H1 (cell line): ENCODE measurements at regions not wholly inside any gene's neighbourhood (a gene's known extent, or its start where the extent isn't known, plus 50 kb on each side); places are given as distances from the start of the nearest gene placed in this dataset.

Experiments used
- CTCF ChIA-PET: fragments of 300-600 bp; sonication (Branson Sonifier 250); formaldehyde crosslinking; loops from one replicate; lab custom pipeline; 2021; ENCODE audit not compliant: partially characterized antibody; lab: Charles Lee
- POLR2A ChIA-PET: fragments of 300-600 bp; sonication (Branson Sonifier 250); formaldehyde crosslinking; loops from one replicate; lab custom pipeline; 2021; ENCODE audit warnings: inconsistent platforms; ENCODE audit not compliant: partially characterized antibody; lab: Charles Lee
- DNase-seq, 2 experiments: peaks; one replicate each; pipeline versions ENCODE4 v3.0.0 to v3.0.0-alpha.2; 2010 to 2022; ENCODE audit warnings: low spot score in 2 of 2, low read depth in 1 of 2, mixed read lengths in 1 of 2
- FAIRE-seq: peaks from 2 replicates; lab custom pipeline; 2011; peaks lifted over from hg19 to GRCh38; lab: Jason Lieb, UNC
- H2AFZ ChIP-seq: 2 replicates; pipeline ENCODE4 v1.8.1; 2012; ENCODE audit warnings: low read length, inconsistent platforms
- H2AK5ac ChIP-seq: 2 replicates; pipeline ENCODE4 v1.6.1; 2013; ENCODE audit warnings: low read depth, low read length
- H2BK120ac ChIP-seq: replicated peaks from 2 replicates; pipeline ENCODE3; 2013; ENCODE audit warnings: low read depth, low read length, inconsistent platforms
- H2BK12ac ChIP-seq: 2 replicates; pipeline ENCODE4 v1.6.1; 2013; ENCODE audit warnings: low read depth, low read length
- H2BK15ac ChIP-seq: 2 replicates; pipeline ENCODE4 v1.6.1; 2013; ENCODE audit warnings: low read length
- H2BK20ac ChIP-seq: 2 replicates; pipeline ENCODE4 v1.6.1; 2013; ENCODE audit warnings: low read length
- H2BK5ac ChIP-seq: 2 replicates; pipeline ENCODE4 v1.6.1; 2013; ENCODE audit warnings: low read depth, low read length
- H3K14ac ChIP-seq: 2 replicates; pipeline ENCODE4 v1.6.1; 2013; ENCODE audit warnings: inconsistent platforms; ENCODE audit not compliant: insufficient read length
- H3K18ac ChIP-seq: 2 replicates; pipeline ENCODE4 v1.6.1; 2013; ENCODE audit warnings: low read length; ENCODE audit errors: extremely low read depth
- H3K23ac ChIP-seq: 2 replicates; pipeline ENCODE4 v1.6.1; 2013; ENCODE audit warnings: inconsistent platforms; ENCODE audit not compliant: insufficient read length
- H3K23me2 ChIP-seq: 2 replicates; pipeline ENCODE4 v1.6.1; 2013; ENCODE audit warnings: low read depth, low read length
- H3K27ac ChIP-seq: 2 replicates; pipeline ENCODE4 v1.6.1; 2011; ENCODE audit warnings: low read depth, low read length, inconsistent platforms
- H3K27me3 ChIP-seq, 4 experiments: replicated peaks in 1 of 4; 1 replicate in 1 of 4; 2 replicates in 3 of 4; pipeline versions ENCODE4 v1.6.1 to v1.8.1; 2011 to 2013; ENCODE audit warnings: low read length in 3 of 4, mild to moderate bottlenecking in 3 of 4, inconsistent platforms in 2 of 4, mixed read lengths in 2 of 4, moderate library complexity in 1 of 4; ENCODE audit not compliant: control insufficient read depth in 3 of 4, insufficient read depth in 3 of 4; ENCODE audit errors: extremely low read depth in 1 of 4
- H3K36me3 ChIP-seq, 4 experiments: 2 replicates each; pipeline versions ENCODE4 v1.6.1 to v1.8.1; 2011 to 2013; ENCODE audit warnings: mild to moderate bottlenecking in 4 of 4, low read length in 3 of 4, moderate library complexity in 2 of 4, control low read depth in 1 of 4, inconsistent platforms in 1 of 4; ENCODE audit not compliant: insufficient read depth in 4 of 4, control insufficient read depth in 2 of 4
- H3K4ac ChIP-seq: replicated peaks from 2 replicates; pipeline ENCODE3; 2013; ENCODE audit warnings: low read length, low read depth, mixed read lengths, inconsistent platforms; ENCODE audit not compliant: insufficient read length
- H3K4me1 ChIP-seq, 4 experiments: replicated peaks in 1 of 4; 1 replicate in 1 of 4; 2 replicates in 3 of 4; pipeline versions ENCODE4 v1.6.1 to v1.8.1; 2011 to 2013; ENCODE audit warnings: low read length in 3 of 4, inconsistent platforms in 2 of 4, mixed read lengths in 1 of 4; ENCODE audit not compliant: insufficient read depth in 4 of 4, control insufficient read depth in 3 of 4
- H3K4me2 ChIP-seq, 2 experiments: 2 replicates each; pipeline versions ENCODE4 v1.6.1 to v1.8.1; 2011 to 2013; ENCODE audit warnings: low read depth in 2 of 2, low read length in 2 of 2, control low read depth in 1 of 2, inconsistent platforms in 1 of 2, mild to moderate bottlenecking in 1 of 2; ENCODE audit not compliant: insufficient read depth in 1 of 2
- H3K4me3 ChIP-seq, 4 experiments: fragments of 200-600, 300-600 bp in 1 of 4; sonication (generic), shearing (Covaris generic), sonication (Bioruptor Twin) in 1 of 4; 2 replicates each; pipeline versions ENCODE4 v1.5.1 to v1.8.1; 2011 to 2016; ENCODE audit warnings: low read length in 4 of 4, low read depth in 3 of 4, control low read depth in 2 of 4, inconsistent platforms in 2 of 4, mild to moderate bottlenecking in 2 of 4, mixed read lengths in 1 of 4, moderate library complexity in 1 of 4; ENCODE audit not compliant: insufficient read depth in 2 of 4; ENCODE audit errors: extremely low read depth in 1 of 4
- H3K56ac ChIP-seq: replicated peaks from 2 replicates; pipeline ENCODE3; 2013; ENCODE audit warnings: low read depth, mild to moderate bottlenecking, mixed read lengths, low read length, inconsistent platforms; ENCODE audit not compliant: insufficient read length
- H3K79me1 ChIP-seq: 2 replicates; pipeline ENCODE4 v1.6.1; 2013; ENCODE audit warnings: low read depth, low read length, control low read depth
- H3K79me2 ChIP-seq, 2 experiments: 2 replicates each; pipeline versions ENCODE4 v1.6.1 to v1.8.1; 2012 to 2013; ENCODE audit warnings: low read length in 2 of 2, mild to moderate bottlenecking in 2 of 2, inconsistent platforms in 1 of 2; ENCODE audit not compliant: insufficient read depth in 2 of 2, control insufficient read depth in 1 of 2
- H3K9ac ChIP-seq, 4 experiments: replicated peaks in 1 of 4; 1 replicate in 1 of 4; 2 replicates in 3 of 4; pipeline versions ENCODE4 v1.6.1 to v1.8.1; 2011 to 2013; ENCODE audit warnings: low read depth in 3 of 4, low read length in 3 of 4, control low read depth in 2 of 4, mild to moderate bottlenecking in 2 of 4, moderate library complexity in 2 of 4, inconsistent platforms in 1 of 4; ENCODE audit errors: extremely low read depth in 1 of 4
- H3K9me3 ChIP-seq, 2 experiments: 2 replicates each; pipeline versions ENCODE4 v1.6.1 to v1.8.1; 2012 to 2013; ENCODE audit warnings: mild to moderate bottlenecking in 2 of 2, moderate library complexity in 2 of 2, control low read depth in 1 of 2, inconsistent platforms in 1 of 2, low read depth in 1 of 2, low read length in 1 of 2, mixed read lengths in 1 of 2; ENCODE audit not compliant: insufficient read depth in 2 of 2
- H4K20me1 ChIP-seq, 2 experiments: replicated peaks in 1 of 2; 2 replicates each; pipeline versions ENCODE3 to v1.8.1; 2011 to 2013; ENCODE audit warnings: inconsistent platforms in 2 of 2, low read length in 2 of 2, mild to moderate bottlenecking in 1 of 2; ENCODE audit not compliant: insufficient read depth in 2 of 2, control insufficient read depth in 1 of 2
- H4K5ac ChIP-seq: 2 replicates; pipeline ENCODE4 v1.6.1; 2013; ENCODE audit warnings: low read length, low read depth, mixed read lengths, inconsistent platforms; ENCODE audit not compliant: insufficient read length
- H4K8ac ChIP-seq: 2 replicates; pipeline ENCODE4 v1.8.0; 2013; ENCODE audit warnings: mild to moderate bottlenecking, moderate library complexity, low read length, inconsistent platforms; ENCODE audit not compliant: insufficient read depth; ENCODE audit errors: extremely low read depth
- H4K91ac ChIP-seq: replicated peaks from 2 replicates; pipeline ENCODE3; 2013; ENCODE audit warnings: low read length, mixed read lengths, inconsistent platforms; ENCODE audit not compliant: insufficient read length
- CEBPB ChIP-seq: IDR thresholded peaks from 2 replicates; pipeline ENCODE4 v1.6.1; 2012; ENCODE audit warnings: low read depth, low read length
- EZH2 ChIP-seq: fragments of 200-600 bp; sonication (generic); IDR thresholded peaks from 2 replicates; pipeline ENCODE4 v1.7.1; 2012; ENCODE audit warnings: low read depth, mild to moderate bottlenecking, moderate library complexity, low read length, inconsistent platforms; ENCODE audit not compliant: severe bottlenecking
- GABPA ChIP-seq: IDR thresholded peaks from 2 replicates; pipeline ENCODE4 v1.6.1; 2011; ENCODE audit warnings: mild to moderate bottlenecking, low read length, moderate library complexity, borderline replicate concordance; ENCODE audit not compliant: insufficient read depth
- HDAC6 ChIP-seq: IDR thresholded peaks from one replicate; pipeline ENCODE4 v1.7.1; 2012; ENCODE audit warnings: low read depth, mild to moderate bottlenecking, inconsistent platforms, low read length, moderate library complexity
- JUN ChIP-seq: IDR thresholded peaks from 2 replicates; pipeline ENCODE4 v1.6.1; 2011; ENCODE audit warnings: low read depth, mild to moderate bottlenecking, improper control_type of control experiment, low read length
- MAFK ChIP-seq: IDR thresholded peaks from 2 replicates; pipeline ENCODE4 v1.6.1; 2012; ENCODE audit warnings: low read depth, mild to moderate bottlenecking, improper control_type of control experiment, low read length
- RBBP5 ChIP-seq: IDR thresholded peaks from 2 replicates; pipeline ENCODE4 v1.7.1; 2012; ENCODE audit warnings: low read depth, mild to moderate bottlenecking, inconsistent platforms, low read length, moderate library complexity, borderline replicate concordance
- SIN3A ChIP-seq, 2 experiments: IDR thresholded peaks in 1 of 2; conservative IDR thresholded peaks in 1 of 2; 2 replicates each; pipeline ENCODE4 v1.6.1; 2011 to 2012; ENCODE audit warnings: low read length in 2 of 2, improper control_type of control experiment in 1 of 2, low read depth in 1 of 2, mild to moderate bottlenecking in 1 of 2
- SP1 ChIP-seq: IDR thresholded peaks from 2 replicates; pipeline ENCODE4 v1.6.1; 2011; ENCODE audit warnings: low read depth, low read length
- SP4 ChIP-seq: IDR thresholded peaks from 2 replicates; pipeline ENCODE4 v1.6.1; 2012; ENCODE audit warnings: low read length, inconsistent platforms
- SUZ12 ChIP-seq: fragments of 200-600 bp; sonication (generic); IDR thresholded peaks from 2 replicates; pipeline ENCODE4 v1.6.1; 2012; ENCODE audit warnings: mild to moderate bottlenecking, inconsistent platforms, low read length, moderate library complexity, mixed read lengths
- TAF1 ChIP-seq: IDR thresholded peaks from 2 replicates; pipeline ENCODE4 v1.6.1; 2011; ENCODE audit warnings: mild to moderate bottlenecking, low read depth, low read length
- WGBS, 2 experiments: shearing (Covaris generic) in 1 of 2; methylation state at CpG; one replicate each; pipeline versions ENCODE4 v1.1.6 to v1.1.7; 2013 to 2015; ENCODE audit warnings: low lambda C conversion rate in 2 of 2, mixed read lengths in 2 of 2, inconsistent platforms in 1 of 2, low coverage in 1 of 2, missing lambda C conversion rate in 1 of 2; ENCODE audit not compliant: insufficient replicate concordance in 2 of 2, insufficient coverage in 1 of 2, insufficient read length in 1 of 2; ENCODE audit errors: extremely low coverage in 1 of 2, missing lambda C conversion rate in 1 of 2; 5-methylcytosine and 5-hydroxymethylcytosine counted together
- TF ChIP-seq, protein P1 (sequence below): IDR thresholded peaks from 2 replicates; pipeline ENCODE4 v1.6.1; 2011; ENCODE audit warnings: low read depth, mild to moderate bottlenecking, low read length; ENCODE audit not compliant: insufficient read depth

DNA sequence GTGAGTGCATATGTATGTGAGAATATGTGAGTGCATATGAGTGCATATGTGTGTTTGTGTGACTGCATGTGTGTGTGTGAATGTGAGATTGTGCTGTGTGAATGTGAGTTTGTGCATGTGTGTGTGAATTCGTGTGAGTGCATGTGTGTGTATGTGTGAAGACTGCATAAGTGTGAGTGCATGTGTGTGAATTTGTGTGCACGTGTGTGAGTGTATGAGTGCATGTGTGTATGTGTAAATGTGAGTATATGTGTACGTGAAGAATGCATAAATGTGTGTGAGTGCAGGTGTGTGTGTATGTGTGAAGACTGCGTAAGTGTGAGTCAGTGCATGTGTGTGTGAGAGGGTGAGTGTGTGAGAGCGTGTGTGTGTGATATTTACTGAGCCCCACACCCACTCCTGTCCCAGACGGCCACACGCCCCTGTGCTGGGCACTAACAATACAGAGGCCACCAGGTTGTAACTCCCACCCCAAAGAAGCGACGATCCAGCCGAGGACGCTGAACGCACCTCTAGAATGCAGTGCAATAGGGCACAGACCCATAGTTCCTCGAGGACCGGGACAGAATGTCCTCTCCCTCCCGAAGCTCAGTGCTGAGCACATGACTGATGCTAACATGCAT, 97.8 kb downstream of the C16orf95 start:
- Histone ChIP-seq H3K23ac (no peak overlapping the region), H3K79me2 (no peaks in the 10 kb centered on the region), H2BK15ac (no peak overlapping the region), H3K9ac (no peak overlapping the region), H4K91ac (peak overlapping the region; percentile 62), H2BK12ac (0 out of 2 replicates have a peak overlapping the region, but pooled peaks have one; percentile 7), H4K5ac (no peak overlapping the region), H2BK20ac (no peak overlapping the region), H3K14ac (no peak overlapping the region), H3K27ac (no peak overlapping the region), H4K20me1 (peaks cover 0 to 7% of the 10 kb centered on the region in 2 experiments), H3K23me2 (peaks cover 15% of the 10 kb centered on the region), H3K4me2 (no peak overlapping the region), H3K36me3 (no peaks in the 10 kb centered on the region), H3K79me1 (no peaks in the 10 kb centered on the region), H2BK120ac (no peak overlapping the region), H2BK5ac (no peak overlapping the region; the same call in 1 of the 2 replicates), H3K27me3 (no peaks in the 10 kb centered on the region), H2AK5ac (peak overlapping the region; percentile 65; the same call in 1 of the 2 replicates), H3K4me1 (no peaks in the 10 kb centered on the region), H3K9me3 (peaks cover 0 to 1% of the 10 kb centered on the region in 2 experiments; a peak in 2 of 4 replicates), H3K4ac (peak overlapping the region; percentile 82), H3K56ac (no peak overlapping the region), H3K4me3 (no peak overlapping the region), H4K8ac (no peak overlapping the region), H3K18ac (no peak overlapping the region), H2AFZ (no peak overlapping the region)
- ChIA-PET CTCF (interaction anchor here (1.8 to 2.0 kb wide), 2 partner anchors 17 to 60 kb away, joined by 6 to 7 read pairs; no protein-coding TSS in a partner anchor), POLR2A (no interaction called here)
- FAIRE-seq (no peak), DNase-seq (no peak)
- 91 to 100% methylated on average over 1 to 15 of the region's 15 CpGs for WGBS, 2 experiments
- TF ChIP-seq GABPA (no peak), SP4 (no peak), TAF1 (no peak), HDAC6 (no peak), SIN3A (conservative IDR thresholded peaks at IDR 0.05 in 1 of 2, IDR thresholded peaks at IDR 0.05 in 1 of 2; ENCODE audit: low read depth in 1 of 2, low read length in 2 of 2) (no peak), JUN (no peak), SUZ12 (no peak), RBBP5 (no peak), MAFK (no peak), CEBPB (no peak), EZH2 (no peak), SP1 (no peak)
- TF ChIP-seq, protein P1, sequence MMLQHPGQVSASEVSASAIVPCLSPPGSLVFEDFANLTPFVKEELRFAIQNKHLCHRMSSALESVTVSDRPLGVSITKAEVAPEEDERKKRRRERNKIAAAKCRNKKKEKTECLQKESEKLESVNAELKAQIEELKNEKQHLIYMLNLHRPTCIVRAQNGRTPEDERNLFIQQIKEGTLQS = no peak
